ENCODE measurements at regions not wholly inside any gene's neighbourhood (a gene's known extent, or its start where the extent isn't known, plus 50 kb on each side); places are given as distances from the start of the nearest gene placed in this dataset.

GRCh38 chr10:64071218-64071617 is 550.0 kb downstream of the REEP3 start (continued):
- TF ChIP-seq, protein P1, sequence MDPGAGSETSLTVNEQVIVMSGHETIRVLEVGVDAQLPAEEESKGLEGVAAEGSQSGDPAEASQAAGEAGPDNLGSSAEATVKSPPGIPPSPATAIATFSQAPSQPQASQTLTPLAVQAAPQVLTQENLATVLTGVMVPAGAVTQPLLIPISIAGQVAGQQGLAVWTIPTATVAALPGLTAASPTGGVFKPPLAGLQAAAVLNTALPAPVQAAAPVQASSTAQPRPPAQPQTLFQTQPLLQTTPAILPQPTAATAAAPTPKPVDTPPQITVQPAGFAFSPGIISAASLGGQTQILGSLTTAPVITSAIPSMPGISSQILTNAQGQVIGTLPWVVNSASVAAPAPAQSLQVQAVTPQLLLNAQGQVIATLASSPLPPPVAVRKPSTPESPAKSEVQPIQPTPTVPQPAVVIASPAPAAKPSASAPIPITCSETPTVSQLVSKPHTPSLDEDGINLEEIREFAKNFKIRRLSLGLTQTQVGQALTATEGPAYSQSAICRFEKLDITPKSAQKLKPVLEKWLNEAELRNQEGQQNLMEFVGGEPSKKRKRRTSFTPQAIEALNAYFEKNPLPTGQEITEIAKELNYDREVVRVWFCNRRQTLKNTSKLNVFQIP (CRISPR knock-in tag; IDR thresholded peaks at IDR 0.05; ENCODE audit: borderline replicate concordance, low read depth), result no peak
- TF ChIP-seq ZNF8 (CRISPR knock-in tag; IDR thresholded peaks at IDR 0.05), result no peak
- TF ChIP-seq GLIS3 (CRISPR knock-in tag; IDR thresholded peaks at IDR 0.05), result no peak
- TF ChIP-seq, protein P2, sequence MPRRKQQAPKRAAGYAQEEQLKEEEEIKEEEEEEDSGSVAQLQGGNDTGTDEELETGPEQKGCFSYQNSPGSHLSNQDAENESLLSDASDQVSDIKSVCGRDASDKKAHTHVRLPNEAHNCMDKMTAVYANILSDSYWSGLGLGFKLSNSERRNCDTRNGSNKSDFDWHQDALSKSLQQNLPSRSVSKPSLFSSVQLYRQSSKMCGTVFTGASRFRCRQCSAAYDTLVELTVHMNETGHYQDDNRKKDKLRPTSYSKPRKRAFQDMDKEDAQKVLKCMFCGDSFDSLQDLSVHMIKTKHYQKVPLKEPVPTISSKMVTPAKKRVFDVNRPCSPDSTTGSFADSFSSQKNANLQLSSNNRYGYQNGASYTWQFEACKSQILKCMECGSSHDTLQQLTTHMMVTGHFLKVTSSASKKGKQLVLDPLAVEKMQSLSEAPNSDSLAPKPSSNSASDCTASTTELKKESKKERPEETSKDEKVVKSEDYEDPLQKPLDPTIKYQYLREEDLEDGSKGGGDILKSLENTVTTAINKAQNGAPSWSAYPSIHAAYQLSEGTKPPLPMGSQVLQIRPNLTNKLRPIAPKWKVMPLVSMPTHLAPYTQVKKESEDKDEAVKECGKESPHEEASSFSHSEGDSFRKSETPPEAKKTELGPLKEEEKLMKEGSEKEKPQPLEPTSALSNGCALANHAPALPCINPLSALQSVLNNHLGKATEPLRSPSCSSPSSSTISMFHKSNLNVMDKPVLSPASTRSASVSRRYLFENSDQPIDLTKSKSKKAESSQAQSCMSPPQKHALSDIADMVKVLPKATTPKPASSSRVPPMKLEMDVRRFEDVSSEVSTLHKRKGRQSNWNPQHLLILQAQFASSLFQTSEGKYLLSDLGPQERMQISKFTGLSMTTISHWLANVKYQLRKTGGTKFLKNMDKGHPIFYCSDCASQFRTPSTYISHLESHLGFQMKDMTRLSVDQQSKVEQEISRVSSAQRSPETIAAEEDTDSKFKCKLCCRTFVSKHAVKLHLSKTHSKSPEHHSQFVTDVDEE (CRISPR knock-in tag; IDR thresholded peaks at IDR 0.05), result no peak
- TF ChIP-seq TOX (CRISPR knock-in tag; IDR thresholded peaks at IDR 0.05; ENCODE audit: borderline replicate concordance), result no peak
- TF ChIP-seq SNAI2 (CRISPR knock-in tag; IDR thresholded peaks at IDR 0.05), result no peak

- TF ChIP-seq TOX (CRISPR knock-in tag; IDR thresholded peaks at IDR 0.05; ENCODE audit: borderline replicate concordance) (no peak), PATZ1 (CRISPR knock-in tag; IDR thresholded peaks at IDR 0.05; ENCODE audit: borderline replicate concordance) (no peak), ZNF8 (CRISPR knock-in tag; IDR thresholded peaks at IDR 0.05) (no peak), OSR1 (CRISPR knock-in tag; IDR thresholded peaks at IDR 0.05) (no peak), SNAI2 (CRISPR knock-in tag; IDR thresholded peaks at IDR 0.05) (no peak), ARNTL (CRISPR knock-in tag; IDR thresholded peaks at IDR 0.05; ENCODE audit: borderline replicate concordance, low read depth) (no peak), CSDC2 (CRISPR knock-in tag; IDR thresholded peaks at IDR 0.05) (no peak)
- TF ChIP-seq, protein P3, sequence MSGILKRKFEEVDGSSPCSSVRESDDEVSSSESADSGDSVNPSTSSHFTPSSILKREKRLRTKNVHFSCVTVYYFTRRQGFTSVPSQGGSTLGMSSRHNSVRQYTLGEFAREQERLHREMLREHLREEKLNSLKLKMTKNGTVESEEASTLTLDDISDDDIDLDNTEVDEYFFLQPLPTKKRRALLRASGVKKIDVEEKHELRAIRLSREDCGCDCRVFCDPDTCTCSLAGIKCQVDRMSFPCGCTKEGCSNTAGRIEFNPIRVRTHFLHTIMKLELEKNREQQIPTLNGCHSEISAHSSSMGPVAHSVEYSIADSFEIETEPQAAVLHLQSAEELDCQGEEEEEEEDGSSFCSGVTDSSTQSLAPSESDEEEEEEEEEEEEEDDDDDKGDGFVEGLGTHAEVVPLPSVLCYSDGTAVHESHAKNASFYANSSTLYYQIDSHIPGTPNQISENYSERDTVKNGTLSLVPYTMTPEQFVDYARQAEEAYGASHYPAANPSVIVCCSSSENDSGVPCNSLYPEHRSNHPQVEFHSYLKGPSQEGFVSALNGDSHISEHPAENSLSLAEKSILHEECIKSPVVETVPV (CRISPR knock-in tag; IDR thresholded peaks at IDR 0.05), result no peak
- TF ChIP-seq, protein P1 (CRISPR knock-in tag; IDR thresholded peaks at IDR 0.05; ENCODE audit: borderline replicate concordance, low read depth), result no peak
- ATAC-seq, result no peak
Measured at GRCh38 chr10:64075604-64076003, 554.4 kb downstream of the REEP3 start.

DNA sequence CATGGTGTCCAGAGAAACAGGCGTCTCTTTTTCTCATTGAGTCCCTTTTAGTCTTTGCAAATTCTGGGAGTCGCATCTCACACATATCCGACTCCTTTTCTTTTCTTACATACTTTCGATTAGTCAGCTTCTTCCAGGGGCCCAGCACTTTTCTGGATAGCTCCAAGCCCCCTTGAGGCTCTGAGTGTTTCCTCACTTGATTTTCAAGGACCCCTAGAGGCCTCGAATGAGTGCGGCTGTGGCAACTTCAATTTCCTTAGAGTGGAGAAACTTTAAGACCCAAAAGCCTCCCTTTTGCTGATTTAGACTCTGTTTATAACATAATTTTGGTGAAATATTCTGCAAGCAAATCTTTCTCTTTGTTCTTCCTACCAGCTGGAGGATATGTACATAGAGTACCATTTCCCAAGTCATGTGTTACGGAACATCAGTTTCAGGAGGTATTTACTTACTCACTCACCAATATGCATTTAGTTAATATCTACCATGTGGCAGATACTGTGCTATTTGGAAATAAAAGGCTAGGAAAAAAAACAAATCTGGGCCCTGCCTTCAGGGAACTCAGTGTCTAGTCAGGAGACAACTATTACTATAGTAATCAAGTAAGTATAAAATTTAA is 555.2 kb downstream of the REEP3 start:
- no peak for ATAC-seq
- TF ChIP-seq, protein P1 (CRISPR knock-in tag; IDR thresholded peaks at IDR 0.05; ENCODE audit: borderline replicate concordance, low read depth), result no peak
- TF ChIP-seq, protein P3 (CRISPR knock-in tag; IDR thresholded peaks at IDR 0.05), result no peak
- no peak for TF ChIP-seq BACH2 (CRISPR knock-in tag; IDR thresholded peaks at IDR 0.05; ENCODE audit: borderline replicate concordance)
